PC-3 (cell line): ENCODE measurements at regions not wholly inside any gene's neighbourhood (a gene's known extent, or its start where the extent isn't known, plus 50 kb on each side); places are given as distances from the start of the nearest gene placed in this dataset.

Experiments
- ATAC-seq: fragments of 200-7000 bp; cut with Tn5 transposase; 2 replicates; pipeline ENCODE4 v1.9.1; 2020; ENCODE audit warnings: mild to moderate bottlenecking, moderate library complexity
- BruUV-seq: library from RNA; stranded (reverse); fragments of 400-500 nt; replicated peaks from 2 replicates; lab custom pipeline; 2021; lab: Mats Ljungman, UMichigan
- CTCF ChIA-PET: fragments of 300-600 bp; sonication (Branson Sonifier 250); formaldehyde crosslinking; loops from one replicate; lab custom pipeline; 2022; ENCODE audit warnings: antibody characterized with exemption; lab: Charles Lee
- POLR2A ChIA-PET: fragments of 300-600 bp; sonication (Branson Sonifier 250); formaldehyde crosslinking; loops from one replicate; lab custom pipeline; 2022; ENCODE audit warnings: antibody characterized with exemption; ENCODE audit not compliant: unreplicated experiment; lab: Charles Lee
- DNase-seq: peaks from one replicate; pipeline ENCODE4 v3.0.0-alpha.2; 2015
- H2AFZ ChIP-seq: fragments of 300-600 bp; sonication (generic); 2 replicates; pipeline ENCODE4 v1.6.0; 2016; ENCODE audit warnings: antibody characterized with exemption, low read length
- H3F3A ChIP-seq: fragments of 300-600 bp; sonication (generic); one replicate; pipeline ENCODE4 v1.6.0; 2017; ENCODE audit warnings: antibody characterized with exemption, low read length, control low read depth, mild to moderate bottlenecking; ENCODE audit not compliant: unreplicated experiment
- H3K27ac ChIP-seq: fragments of 300-600 bp; sonication (generic); 2 replicates; pipeline ENCODE4 v1.5.1; 2016; ENCODE audit warnings: mild to moderate bottlenecking, low read length
- H3K27me3 ChIP-seq: fragments of 300-600 bp; sonication (generic); 2 replicates; pipeline ENCODE4 v1.6.1; 2016; ENCODE audit warnings: low read length, mixed read lengths
- H3K36me3 ChIP-seq: fragments of 300-600 bp; sonication (generic); 2 replicates; pipeline ENCODE4 v1.6.1; 2016; ENCODE audit warnings: low read depth, mixed run types, low read length, mixed read lengths
- H3K4me1 ChIP-seq: fragments of 300-600 bp; sonication (generic); 2 replicates; pipeline ENCODE4 v1.5.1; 2016; ENCODE audit warnings: low read length; ENCODE audit not compliant: insufficient read depth
- H3K4me2 ChIP-seq: fragments of 300-600 bp; sonication (generic); 2 replicates; pipeline ENCODE4 v1.6.0; 2016; ENCODE audit warnings: low read length
- H3K4me3 ChIP-seq: fragments of 300-600 bp; sonication (generic); 2 replicates; pipeline ENCODE4 v1.5.1; 2016; ENCODE audit warnings: mild to moderate bottlenecking, low read length, mixed read lengths
- H3K79me2 ChIP-seq: fragments of 300-600 bp; sonication (generic); 2 replicates; pipeline ENCODE4 v1.6.1; 2017; ENCODE audit warnings: low read length, mixed read lengths
- H3K9ac ChIP-seq: fragments of 300-600 bp; sonication (generic); 2 replicates; pipeline ENCODE4 v1.6.0; 2016; ENCODE audit warnings: mild to moderate bottlenecking, low read length
- H3K9me2 ChIP-seq: fragments of 300-600 bp; sonication (generic); replicated peaks from 2 replicates; pipeline ENCODE4 v1.6.1; 2016; ENCODE audit warnings: mixed run types, low read length, mixed read lengths
- H3K9me3 ChIP-seq: fragments of 300-600 bp; sonication (generic); 2 replicates; pipeline ENCODE4 v1.6.1; 2016; ENCODE audit warnings: low read length, mixed read lengths
- H4K20me1 ChIP-seq: fragments of 300-600 bp; sonication (generic); 2 replicates; pipeline ENCODE4 v1.6.1; 2016; ENCODE audit warnings: low read length, mixed read lengths
- EZH2 ChIP-seq: fragments of 300-600 bp; sonication (generic); IDR thresholded peaks from one replicate; pipeline ENCODE4 v1.6.1; 2017; ENCODE audit warnings: antibody characterized with exemption, mild to moderate bottlenecking, low read length; ENCODE audit not compliant: unreplicated experiment
- EZH2phosphoT487 ChIP-seq: fragments of 300-600 bp; sonication (generic); IDR thresholded peaks from 2 replicates; pipeline ENCODE4 v1.6.1; 2018; ENCODE audit warnings: mild to moderate bottlenecking, antibody characterized with exemption, low read length, borderline replicate concordance
- intact Hi-C: fragments of 100-400 bp; cut with micrococcal nuclease; formaldehyde crosslinking; loops from 2 replicates; pipeline ENCODE4 v1.9.0; 2023
- TF ChIP-seq, protein P1 (sequence below): fragments of 300-600 bp; sonication (generic); conservative IDR thresholded peaks from 2 replicates; pipeline ENCODE4 v1.5.1; 2017; ENCODE audit warnings: antibody characterized with exemption, low read depth, mild to moderate bottlenecking, low read length

DNA sequence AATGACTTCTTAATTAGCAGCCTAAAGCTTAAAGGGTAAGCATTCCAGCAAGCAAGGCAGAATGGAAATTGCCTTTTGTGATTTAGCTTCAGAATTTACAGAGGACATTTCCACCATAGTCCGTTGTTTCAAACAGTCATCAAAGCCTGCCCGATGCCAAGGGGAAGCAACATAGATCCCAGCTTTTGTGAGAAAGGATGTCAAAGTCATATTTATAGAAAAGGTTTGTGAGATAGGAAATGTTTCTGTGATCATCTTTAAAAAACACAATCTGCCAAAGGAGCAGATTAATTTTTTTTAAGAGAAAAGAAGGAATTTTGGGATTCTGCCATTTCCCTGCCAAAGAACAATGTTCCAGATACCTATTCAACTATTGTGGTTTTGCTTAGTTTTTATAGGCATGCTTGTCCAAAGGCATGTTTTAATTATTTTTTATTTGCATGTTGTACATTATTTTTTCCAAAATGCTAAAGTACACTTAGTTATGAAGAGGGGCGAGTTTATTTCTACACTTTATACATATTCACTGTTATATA is 346.9 kb downstream of the ZNF608 start:
- H3K4me2 ChIP-seq: no peak overlapping the region
- no TSS peak for BruUV-seq
- TF ChIP-seq, protein P1, sequence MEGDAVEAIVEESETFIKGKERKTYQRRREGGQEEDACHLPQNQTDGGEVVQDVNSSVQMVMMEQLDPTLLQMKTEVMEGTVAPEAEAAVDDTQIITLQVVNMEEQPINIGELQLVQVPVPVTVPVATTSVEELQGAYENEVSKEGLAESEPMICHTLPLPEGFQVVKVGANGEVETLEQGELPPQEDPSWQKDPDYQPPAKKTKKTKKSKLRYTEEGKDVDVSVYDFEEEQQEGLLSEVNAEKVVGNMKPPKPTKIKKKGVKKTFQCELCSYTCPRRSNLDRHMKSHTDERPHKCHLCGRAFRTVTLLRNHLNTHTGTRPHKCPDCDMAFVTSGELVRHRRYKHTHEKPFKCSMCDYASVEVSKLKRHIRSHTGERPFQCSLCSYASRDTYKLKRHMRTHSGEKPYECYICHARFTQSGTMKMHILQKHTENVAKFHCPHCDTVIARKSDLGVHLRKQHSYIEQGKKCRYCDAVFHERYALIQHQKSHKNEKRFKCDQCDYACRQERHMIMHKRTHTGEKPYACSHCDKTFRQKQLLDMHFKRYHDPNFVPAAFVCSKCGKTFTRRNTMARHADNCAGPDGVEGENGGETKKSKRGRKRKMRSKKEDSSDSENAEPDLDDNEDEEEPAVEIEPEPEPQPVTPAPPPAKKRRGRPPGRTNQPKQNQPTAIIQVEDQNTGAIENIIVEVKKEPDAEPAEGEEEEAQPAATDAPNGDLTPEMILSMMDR: no peak
- TF ChIP-seq EZH2phosphoT487 (no peak), EZH2 (no peak)
- H3K9me2 ChIP-seq: no peaks in the 10 kb centered on the region
- no peak overlapping the region for H3K4me3 ChIP-seq
- no peaks in the 10 kb centered on the region for H3K36me3 ChIP-seq
- peaks cover 7% of the 10 kb centered on the region; the same call in 1 of the 2 replicates for H3K4me1 ChIP-seq
- ATAC-seq (no peak), DNase-seq (no peak)
- H3K9ac ChIP-seq: no peak overlapping the region
- H3K9me3 ChIP-seq: no peaks in the 10 kb centered on the region
- no peak overlapping the region for H3K27ac ChIP-seq
- no peaks in the 10 kb centered on the region for H4K20me1 ChIP-seq
- no peaks in the 10 kb centered on the region for H3F3A ChIP-seq
- intact Hi-C loops: no loop called here
- no peaks in the 10 kb centered on the region for H3K27me3 ChIP-seq
- ChIA-PET CTCF (no interaction called here), POLR2A (no interaction called here)
- H3K79me2 ChIP-seq: no peaks in the 10 kb centered on the region
- H2AFZ ChIP-seq: no peak overlapping the region

DNA sequence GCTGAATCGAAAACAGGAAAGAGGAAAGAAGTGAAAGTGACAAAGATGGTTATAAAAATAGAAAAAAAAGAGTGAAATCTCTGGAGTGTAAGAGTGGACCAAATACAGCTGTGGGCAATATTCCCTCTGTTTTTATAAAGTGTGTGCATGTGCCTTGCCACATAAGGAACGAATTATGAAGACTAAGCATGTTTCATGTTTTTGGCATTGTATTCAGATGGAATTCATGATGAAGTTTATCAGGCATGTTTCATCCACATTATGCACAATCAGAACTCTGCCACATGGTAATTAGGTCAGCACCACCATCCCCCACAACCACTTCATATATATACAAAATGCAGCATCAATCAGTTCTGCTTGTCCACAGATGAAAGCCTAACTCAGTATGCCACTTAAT is 348.0 kb downstream of the ZNF608 start:
- POLR2A ChIA-PET: no interaction called here
- Histone ChIP-seq H3K9ac (no peak overlapping the region), H3K79me2 (no peaks in the 10 kb centered on the region), H3K27ac (no peak overlapping the region), H3K9me2 (no peaks in the 10 kb centered on the region), H3K9me3 (no peaks in the 10 kb centered on the region), H3K36me3 (no peaks in the 10 kb centered on the region), H2AFZ (no peak overlapping the region), H3K27me3 (no peaks in the 10 kb centered on the region), H3K4me1 (peaks cover 7% of the 10 kb centered on the region; the same call in 1 of the 2 replicates), H3K4me3 (no peak overlapping the region), H3K4me2 (no peak overlapping the region), H3F3A (no peaks in the 10 kb centered on the region), H4K20me1 (no peaks in the 10 kb centered on the region)
- CTCF ChIA-PET: no interaction called here
- intact Hi-C loops: no loop called here
- ATAC-seq (no peak), DNase-seq (no peak)
- no TSS peak for BruUV-seq
- no peak for TF ChIP-seq EZH2
- no peak for TF ChIP-seq EZH2phosphoT487
- TF ChIP-seq, protein P1: no peak

DNA sequence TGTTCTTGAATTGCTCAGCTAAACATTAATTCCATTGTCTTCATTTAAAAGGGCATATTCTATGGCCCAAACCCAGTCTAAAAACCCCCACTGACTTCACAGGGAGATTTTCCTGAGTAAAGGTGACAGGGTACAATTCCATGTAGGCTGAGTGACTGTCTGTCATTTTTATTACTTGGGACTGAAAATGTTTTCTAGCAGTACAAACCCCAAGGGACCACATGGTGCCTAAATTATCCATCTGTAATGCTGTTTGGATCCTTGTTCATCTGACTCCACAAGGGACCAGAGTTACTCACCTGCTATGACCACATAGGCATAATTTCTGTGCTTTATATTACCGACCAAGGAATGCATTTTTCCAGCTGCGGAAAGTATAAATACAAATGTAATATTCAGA is 349.1 kb downstream of the ZNF608 start:
- DNase-seq (no peak), ATAC-seq (no peak)
- Histone ChIP-seq H4K20me1 (no peaks in the 10 kb centered on the region), H3F3A (no peaks in the 10 kb centered on the region), H3K36me3 (no peaks in the 10 kb centered on the region), H3K4me1 (peaks cover 6% of the 10 kb centered on the region; the same call in 1 of the 2 replicates), H3K27me3 (no peaks in the 10 kb centered on the region), H3K4me3 (no peak overlapping the region), H3K27ac (no peak overlapping the region), H3K9ac (no peak overlapping the region), H3K9me3 (no peaks in the 10 kb centered on the region), H3K4me2 (no peak overlapping the region), H3K9me2 (no peaks in the 10 kb centered on the region), H3K79me2 (no peaks in the 10 kb centered on the region), H2AFZ (no peak overlapping the region)
- CTCF ChIA-PET: no interaction called here
- intact Hi-C loops: no loop called here
- BruUV-seq: no TSS peak
- POLR2A ChIA-PET: no interaction called here
- TF ChIP-seq EZH2 (no peak), EZH2phosphoT487 (no peak)
- TF ChIP-seq, protein P1: no peak
